LNCAP (cell line): ENCODE measurements at regions not wholly inside any gene's neighbourhood (a gene's known extent, or its start where the extent isn't known, plus 50 kb on each side); places are given as distances from the start of the nearest gene placed in this dataset.

Experiments used
- TF ChIP-seq, protein P1 (sequence below): fragments of 450-650 bp; IDR thresholded peaks from 2 replicates; pipeline ENCODE4 v1.5.1; 2017; ENCODE audit warnings: mild to moderate bottlenecking

DNA sequence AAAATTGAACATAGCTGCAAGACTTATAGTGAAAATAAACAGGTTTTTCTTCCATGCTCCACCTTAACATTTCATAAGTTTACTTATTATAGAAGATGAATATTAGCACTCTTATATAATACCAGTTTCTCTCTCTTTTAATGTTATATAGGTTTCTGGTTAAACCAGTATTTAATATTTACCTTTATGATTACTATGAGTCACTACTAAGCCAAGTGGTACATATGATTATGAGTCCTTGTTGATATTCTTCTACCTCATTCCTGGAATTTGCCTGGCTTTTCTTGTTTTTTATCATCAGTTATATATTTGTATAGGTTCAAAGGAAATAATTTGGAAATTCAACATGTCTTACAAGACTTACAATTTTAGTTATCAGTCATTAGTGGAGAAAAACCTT, 89.9 kb upstream of the MAOA start:
- TF ChIP-seq, protein P1, sequence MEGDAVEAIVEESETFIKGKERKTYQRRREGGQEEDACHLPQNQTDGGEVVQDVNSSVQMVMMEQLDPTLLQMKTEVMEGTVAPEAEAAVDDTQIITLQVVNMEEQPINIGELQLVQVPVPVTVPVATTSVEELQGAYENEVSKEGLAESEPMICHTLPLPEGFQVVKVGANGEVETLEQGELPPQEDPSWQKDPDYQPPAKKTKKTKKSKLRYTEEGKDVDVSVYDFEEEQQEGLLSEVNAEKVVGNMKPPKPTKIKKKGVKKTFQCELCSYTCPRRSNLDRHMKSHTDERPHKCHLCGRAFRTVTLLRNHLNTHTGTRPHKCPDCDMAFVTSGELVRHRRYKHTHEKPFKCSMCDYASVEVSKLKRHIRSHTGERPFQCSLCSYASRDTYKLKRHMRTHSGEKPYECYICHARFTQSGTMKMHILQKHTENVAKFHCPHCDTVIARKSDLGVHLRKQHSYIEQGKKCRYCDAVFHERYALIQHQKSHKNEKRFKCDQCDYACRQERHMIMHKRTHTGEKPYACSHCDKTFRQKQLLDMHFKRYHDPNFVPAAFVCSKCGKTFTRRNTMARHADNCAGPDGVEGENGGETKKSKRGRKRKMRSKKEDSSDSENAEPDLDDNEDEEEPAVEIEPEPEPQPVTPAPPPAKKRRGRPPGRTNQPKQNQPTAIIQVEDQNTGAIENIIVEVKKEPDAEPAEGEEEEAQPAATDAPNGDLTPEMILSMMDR = no peak

GRCh38 chrX:43573441-43574015, 82.6 kb upstream of the MAOA start:
- TF ChIP-seq, protein P1 = no peak

DNA sequence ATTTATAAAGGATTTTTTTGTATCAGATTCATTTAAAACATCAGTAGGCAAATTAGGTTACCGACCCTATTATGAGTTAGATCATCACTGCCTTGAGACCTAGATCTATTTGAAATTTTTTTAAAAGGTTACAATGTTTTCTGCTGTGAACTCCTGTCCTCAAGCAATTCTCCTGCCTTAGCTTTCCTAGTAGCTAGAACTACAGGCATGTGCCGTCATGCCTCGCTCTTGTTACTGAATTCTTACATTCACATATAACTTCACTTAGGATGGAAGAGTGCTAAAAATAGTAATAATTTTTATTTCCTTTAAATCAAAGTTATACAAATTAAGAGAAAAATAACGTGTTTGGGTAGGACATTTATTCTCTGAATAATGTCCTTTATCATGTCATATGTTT, 75.5 kb upstream of the MAOA start:
- TF ChIP-seq, protein P1 = no peak

GRCh38 chrX:43581167-43581566, 74.9 kb upstream of the MAOA start:
- TF ChIP-seq, protein P1 = no peak

DNA sequence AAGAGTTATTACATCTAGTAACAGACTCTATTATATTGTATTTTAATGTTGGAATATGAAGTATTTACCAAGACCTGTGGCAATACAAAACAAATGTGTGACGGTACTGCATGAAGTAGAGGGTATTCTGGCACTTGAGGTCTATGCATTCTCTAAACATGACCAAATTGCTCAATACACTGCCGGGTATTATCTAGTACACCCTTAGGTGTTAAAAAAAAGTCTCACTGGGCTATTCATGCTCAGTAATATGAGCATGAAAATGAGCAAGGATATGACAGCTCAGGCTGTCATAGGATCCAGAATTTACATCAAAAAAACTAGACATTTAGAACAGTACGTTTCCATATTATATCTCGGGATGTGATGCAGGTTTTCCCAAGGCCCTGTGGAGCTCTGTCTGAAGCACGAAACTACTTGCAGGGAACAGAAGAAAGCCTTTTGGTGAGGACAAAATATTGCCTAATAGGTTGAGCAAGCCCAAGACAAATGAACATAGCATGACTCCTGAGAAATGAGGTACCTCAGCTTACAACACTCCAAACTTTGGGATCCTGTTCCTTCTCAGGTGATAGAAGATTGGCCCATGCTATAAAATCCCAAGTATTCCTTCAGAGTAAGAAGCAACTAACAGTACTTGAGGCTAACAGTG, 74.1 kb upstream of the MAOA start:
- TF ChIP-seq, protein P1 = no peak

DNA sequence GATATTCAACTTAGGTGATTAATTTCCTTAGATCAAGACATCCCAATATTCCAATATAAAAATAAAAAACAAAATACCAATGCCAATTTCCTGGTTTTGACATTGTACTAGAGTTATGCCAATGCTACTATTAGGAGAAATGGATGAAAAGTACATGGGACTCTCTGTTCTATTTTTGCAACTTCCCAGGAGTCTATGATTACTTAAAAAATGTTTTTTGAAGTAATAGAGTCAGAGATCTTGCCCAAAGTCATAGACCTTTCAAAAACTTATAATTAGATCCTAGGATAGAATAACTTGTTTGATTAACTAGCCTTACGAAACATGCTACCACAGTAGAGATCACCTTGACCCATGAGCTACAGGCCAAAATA, 73.6 kb upstream of the MAOA start:
- TF ChIP-seq, protein P1 = no peak

GRCh38 chrX:43585922-43586321, 70.2 kb upstream of the MAOA start:
- TF ChIP-seq, protein P1 = no peak

- TF ChIP-seq, protein P1 = no peak
Measured at GRCh38 chrX:43586830-43587229, 69.3 kb upstream of the MAOA start.
